ENCODE measurements at regions not wholly inside any gene's neighbourhood (a gene's known extent, or its start where the extent isn't known, plus 50 kb on each side); places are given as distances from the start of the nearest gene placed in this dataset.

DNA sequence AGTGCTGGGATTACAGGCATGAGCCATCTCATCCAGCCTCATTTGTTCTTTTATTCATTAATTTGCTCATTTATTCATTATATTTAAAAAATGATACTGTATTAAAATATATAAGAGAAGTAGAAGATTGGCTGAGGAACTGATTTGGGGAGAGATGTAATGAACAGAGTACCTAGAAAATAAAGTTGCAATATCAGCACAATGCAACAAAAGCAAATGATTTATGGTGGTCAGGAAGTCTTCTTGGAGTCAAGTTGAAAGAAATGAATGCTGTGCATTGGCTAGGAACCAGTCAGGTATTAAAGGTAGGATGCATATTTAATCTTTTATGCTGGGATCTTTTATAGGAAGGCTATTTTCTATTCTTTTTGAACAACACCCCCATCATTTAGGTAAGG lies 152.2 kb downstream of the C3orf38 start:
- TF ChIP-seq YY1 (IDR thresholded peaks at IDR 0.05; ENCODE audit: low read depth, low read length): no peak
- no peak for TF ChIP-seq POLR2AphosphoS5 (IDR thresholded peaks at IDR 0.05; ENCODE audit: low read depth, low read length)
- no peak for TF ChIP-seq EZH2 (IDR thresholded peaks at IDR 0.05; ENCODE audit: low read depth, low read length, severe bottlenecking)
- TF ChIP-seq, protein P1, sequence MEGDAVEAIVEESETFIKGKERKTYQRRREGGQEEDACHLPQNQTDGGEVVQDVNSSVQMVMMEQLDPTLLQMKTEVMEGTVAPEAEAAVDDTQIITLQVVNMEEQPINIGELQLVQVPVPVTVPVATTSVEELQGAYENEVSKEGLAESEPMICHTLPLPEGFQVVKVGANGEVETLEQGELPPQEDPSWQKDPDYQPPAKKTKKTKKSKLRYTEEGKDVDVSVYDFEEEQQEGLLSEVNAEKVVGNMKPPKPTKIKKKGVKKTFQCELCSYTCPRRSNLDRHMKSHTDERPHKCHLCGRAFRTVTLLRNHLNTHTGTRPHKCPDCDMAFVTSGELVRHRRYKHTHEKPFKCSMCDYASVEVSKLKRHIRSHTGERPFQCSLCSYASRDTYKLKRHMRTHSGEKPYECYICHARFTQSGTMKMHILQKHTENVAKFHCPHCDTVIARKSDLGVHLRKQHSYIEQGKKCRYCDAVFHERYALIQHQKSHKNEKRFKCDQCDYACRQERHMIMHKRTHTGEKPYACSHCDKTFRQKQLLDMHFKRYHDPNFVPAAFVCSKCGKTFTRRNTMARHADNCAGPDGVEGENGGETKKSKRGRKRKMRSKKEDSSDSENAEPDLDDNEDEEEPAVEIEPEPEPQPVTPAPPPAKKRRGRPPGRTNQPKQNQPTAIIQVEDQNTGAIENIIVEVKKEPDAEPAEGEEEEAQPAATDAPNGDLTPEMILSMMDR (IDR thresholded peaks at IDR 0.05; ENCODE audit: control extremely low read depth in 1 of 3, insufficient read depth in 1 of 3, low read depth in 1 of 3, low read length in 3 of 3): no peak
- no peak for TF ChIP-seq MAFK (IDR thresholded peaks at IDR 0.05; ENCODE audit: low read depth, low read length)
- no peak for TF ChIP-seq CEBPB (IDR thresholded peaks at IDR 0.05; ENCODE audit: low read depth, low read length)
- TF ChIP-seq PHF8 (conservative IDR thresholded peaks at IDR 0.05; ENCODE audit: low read depth, low read length): no peak
- TF ChIP-seq SIX5 (IDR thresholded peaks at IDR 0.05; ENCODE audit: low read depth, low read length): no peak

Data from H1 (cell line).